ENCODE measurements at regions not wholly inside any gene's neighbourhood (a gene's known extent, or its start where the extent isn't known, plus 50 kb on each side); places are given as distances from the start of the nearest gene placed in this dataset.

DNA sequence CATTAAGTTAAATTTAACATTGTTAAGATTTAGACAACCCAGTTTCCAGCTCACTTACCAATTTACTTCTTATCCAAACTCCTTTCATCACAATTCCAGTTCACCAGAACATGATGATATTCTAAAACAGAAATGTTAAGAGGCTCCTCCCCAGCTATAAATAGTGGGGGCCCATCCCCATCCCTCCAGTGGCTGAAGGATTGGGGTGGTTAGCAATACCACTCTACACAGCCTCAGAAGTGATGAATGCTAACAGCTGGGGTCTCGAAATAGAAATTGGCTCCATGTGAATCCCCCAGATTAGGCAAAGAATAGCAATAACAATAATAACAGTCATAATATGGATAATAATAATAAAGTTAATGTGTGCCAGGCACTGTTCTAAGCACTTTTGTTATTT is 97.9 kb upstream of the NCAM1 start:
- Histone ChIP-seq H3K9me3 (ENCODE audit: control insufficient read depth, insufficient read depth, low read length) (no peaks in the 10 kb centered on the region; the same call in 1 of the 2 replicates), H3K4me3 (ENCODE audit: low read depth, low read length) (no peak overlapping the region), H3K27me3 (ENCODE audit: control insufficient read depth, insufficient read depth, low read length) (no peaks in the 10 kb centered on the region), H3K27ac (ENCODE audit: low read depth, low read length) (no peak overlapping the region)
- ChIA-PET CTCF (no interaction called here), POLR2A (no interaction called here)
- no peak for DNase-seq (ENCODE audit: low read depth, low spot score)
- TF ChIP-seq, protein P1, sequence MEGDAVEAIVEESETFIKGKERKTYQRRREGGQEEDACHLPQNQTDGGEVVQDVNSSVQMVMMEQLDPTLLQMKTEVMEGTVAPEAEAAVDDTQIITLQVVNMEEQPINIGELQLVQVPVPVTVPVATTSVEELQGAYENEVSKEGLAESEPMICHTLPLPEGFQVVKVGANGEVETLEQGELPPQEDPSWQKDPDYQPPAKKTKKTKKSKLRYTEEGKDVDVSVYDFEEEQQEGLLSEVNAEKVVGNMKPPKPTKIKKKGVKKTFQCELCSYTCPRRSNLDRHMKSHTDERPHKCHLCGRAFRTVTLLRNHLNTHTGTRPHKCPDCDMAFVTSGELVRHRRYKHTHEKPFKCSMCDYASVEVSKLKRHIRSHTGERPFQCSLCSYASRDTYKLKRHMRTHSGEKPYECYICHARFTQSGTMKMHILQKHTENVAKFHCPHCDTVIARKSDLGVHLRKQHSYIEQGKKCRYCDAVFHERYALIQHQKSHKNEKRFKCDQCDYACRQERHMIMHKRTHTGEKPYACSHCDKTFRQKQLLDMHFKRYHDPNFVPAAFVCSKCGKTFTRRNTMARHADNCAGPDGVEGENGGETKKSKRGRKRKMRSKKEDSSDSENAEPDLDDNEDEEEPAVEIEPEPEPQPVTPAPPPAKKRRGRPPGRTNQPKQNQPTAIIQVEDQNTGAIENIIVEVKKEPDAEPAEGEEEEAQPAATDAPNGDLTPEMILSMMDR (IDR thresholded peaks at IDR 0.05; ENCODE audit: low read depth, low read length) = no peak

DNA sequence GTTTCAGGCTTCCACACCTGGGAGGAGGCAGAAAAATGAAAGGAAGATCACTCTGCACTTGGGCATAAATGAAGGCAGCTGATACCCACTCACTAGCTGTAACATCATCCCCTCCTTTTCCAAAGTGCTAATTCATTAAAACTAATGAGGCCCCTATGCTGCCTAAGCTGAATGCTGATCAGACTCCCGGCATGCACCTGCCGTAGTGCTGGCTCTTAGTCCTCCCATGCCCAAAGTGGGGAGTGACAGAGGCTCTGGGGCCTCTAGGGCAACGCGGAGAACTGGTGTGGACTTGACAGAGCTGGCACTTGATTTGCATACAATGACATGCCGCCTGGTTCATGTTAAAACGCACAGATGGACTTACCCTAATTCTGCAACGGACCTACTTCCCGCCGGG is 96.5 kb upstream of the NCAM1 start:
- H3K4me3 ChIP-seq (ENCODE audit: low read depth, low read length) = no peak overlapping the region
- CTCF ChIA-PET = no interaction called here
- DNase-seq (ENCODE audit: low read depth, low spot score) = no peak
- H3K9me3 ChIP-seq (ENCODE audit: control insufficient read depth, insufficient read depth, low read length) = no peaks in the 10 kb centered on the region; the same call in 1 of the 2 replicates
- TF ChIP-seq, protein P1 (IDR thresholded peaks at IDR 0.05; ENCODE audit: low read depth, low read length) = no peak
- H3K27me3 ChIP-seq (ENCODE audit: control insufficient read depth, insufficient read depth, low read length) = no peaks in the 10 kb centered on the region
- POLR2A ChIA-PET = no interaction called here
- no peak overlapping the region for H3K27ac ChIP-seq (ENCODE audit: low read depth, low read length)

DNA sequence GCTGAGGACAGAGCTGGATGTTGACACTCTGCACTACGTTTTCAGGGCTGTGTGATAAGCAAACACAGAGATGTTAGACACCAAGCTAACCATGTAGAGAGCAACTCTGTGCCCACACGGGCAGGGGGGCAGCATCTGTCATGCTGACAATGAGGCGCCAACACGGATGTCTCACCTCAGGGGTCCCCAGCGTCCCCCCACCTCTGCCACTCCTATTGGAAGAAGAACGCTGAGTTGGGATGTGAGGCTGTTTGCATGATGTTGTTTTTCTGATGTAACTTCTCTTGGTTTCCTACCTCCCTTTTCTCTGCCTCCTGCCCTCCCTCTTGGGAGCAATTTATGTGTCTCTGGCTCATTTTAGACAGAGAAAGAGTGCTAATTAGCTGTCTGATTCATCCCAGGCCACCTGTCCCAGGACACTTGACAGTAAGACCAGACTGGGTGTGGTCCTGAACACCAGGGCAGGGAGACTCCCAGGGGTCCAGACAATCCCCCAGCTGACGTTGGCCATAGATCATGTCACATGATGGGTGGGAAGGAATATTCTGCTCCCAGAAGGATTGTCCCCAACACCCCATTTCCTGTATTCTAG is 89.2 kb upstream of the NCAM1 start:
- no peak for DNase-seq (ENCODE audit: low read depth, low spot score)
- CTCF ChIA-PET = no interaction called here
- Histone ChIP-seq H3K4me3 (ENCODE audit: low read depth, low read length) (no peak overlapping the region), H3K9me3 (ENCODE audit: control insufficient read depth, insufficient read depth, low read length) (no peaks in the 10 kb centered on the region), H3K27ac (ENCODE audit: low read depth, low read length) (no peak overlapping the region), H3K27me3 (ENCODE audit: control insufficient read depth, insufficient read depth, low read length) (no peaks in the 10 kb centered on the region)
- POLR2A ChIA-PET = no interaction called here
- TF ChIP-seq, protein P1 (IDR thresholded peaks at IDR 0.05; ENCODE audit: low read depth, low read length) = no peak

DNA sequence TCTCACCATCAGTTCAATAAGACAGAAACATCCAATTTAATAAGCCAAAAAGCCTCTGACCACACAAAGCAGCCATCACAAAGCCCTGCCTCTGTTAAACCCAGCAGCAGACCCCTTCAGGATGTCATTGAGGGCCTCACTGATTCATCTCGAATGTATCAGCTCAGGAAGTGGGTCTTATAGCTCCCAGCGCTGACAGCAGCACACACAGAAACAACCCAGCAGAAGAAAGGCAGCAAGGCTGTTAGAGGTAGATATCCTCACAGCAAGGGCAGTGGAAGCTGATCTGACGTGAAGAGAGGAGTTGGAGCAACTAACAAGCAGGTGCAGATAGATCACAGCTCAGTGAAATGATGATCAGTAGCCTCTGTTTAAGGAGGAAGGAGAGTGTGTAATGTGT is 86.2 kb upstream of the NCAM1 start:
- DNase-seq (ENCODE audit: low read depth, low spot score) = no peak
- no peak overlapping the region for H3K4me3 ChIP-seq (ENCODE audit: low read depth, low read length)
- ChIA-PET POLR2A (no interaction called here), CTCF (no interaction called here)
- H3K27ac ChIP-seq (ENCODE audit: low read depth, low read length) = no peak overlapping the region
- H3K9me3 ChIP-seq (ENCODE audit: control insufficient read depth, insufficient read depth, low read length) = no peaks in the 10 kb centered on the region
- H3K27me3 ChIP-seq (ENCODE audit: control insufficient read depth, insufficient read depth, low read length) = no peaks in the 10 kb centered on the region
- TF ChIP-seq, protein P1 (IDR thresholded peaks at IDR 0.05; ENCODE audit: low read depth, low read length) = no peak

DNA sequence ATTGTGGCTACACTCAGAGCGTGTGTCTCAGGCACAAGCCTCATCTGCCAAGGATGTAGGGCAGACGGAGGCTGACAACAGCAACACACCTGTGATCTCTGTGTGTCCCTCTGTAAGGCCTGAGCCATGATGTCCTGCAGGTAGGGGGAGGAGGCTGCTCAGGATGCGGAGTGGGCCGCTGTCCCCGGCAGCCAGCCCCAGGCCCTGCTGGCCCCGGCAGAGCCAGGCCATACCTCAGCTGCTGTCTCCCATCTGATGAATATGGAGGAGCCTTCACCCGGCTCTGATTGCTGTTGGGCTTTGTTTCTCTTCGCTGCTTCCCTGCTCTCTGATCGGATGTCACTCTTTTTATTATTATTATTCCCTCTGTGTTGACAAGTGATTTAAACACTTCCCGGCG is 83.6 kb upstream of the NCAM1 start:
- ChIA-PET POLR2A (no interaction called here), CTCF (no interaction called here)
- H3K9me3 ChIP-seq (ENCODE audit: control insufficient read depth, insufficient read depth, low read length) = peaks cover 3% of the 10 kb centered on the region; the same call in 1 of the 2 replicates
- no peak for DNase-seq (ENCODE audit: low read depth, low spot score)
- TF ChIP-seq, protein P1 (IDR thresholded peaks at IDR 0.05; ENCODE audit: low read depth, low read length) = no peak
- H3K27me3 ChIP-seq (ENCODE audit: control insufficient read depth, insufficient read depth, low read length) = no peaks in the 10 kb centered on the region
- H3K4me3 ChIP-seq (ENCODE audit: low read depth, low read length) = no peak overlapping the region
- H3K27ac ChIP-seq (ENCODE audit: low read depth, low read length) = no peak overlapping the region

All from AG04450 (cell line).